GM21390 (cell line): ENCODE measurements at regions not wholly inside any gene's neighbourhood (a gene's known extent, or its start where the extent isn't known, plus 50 kb on each side); places are given as distances from the start of the nearest gene placed in this dataset.

Experiments
- ATAC-seq: cut with Tn5 transposase; IDR thresholded peaks from one replicate; pipeline ENCODE4 v1.9.1; 2021; ENCODE audit not compliant: unreplicated experiment

DNA sequence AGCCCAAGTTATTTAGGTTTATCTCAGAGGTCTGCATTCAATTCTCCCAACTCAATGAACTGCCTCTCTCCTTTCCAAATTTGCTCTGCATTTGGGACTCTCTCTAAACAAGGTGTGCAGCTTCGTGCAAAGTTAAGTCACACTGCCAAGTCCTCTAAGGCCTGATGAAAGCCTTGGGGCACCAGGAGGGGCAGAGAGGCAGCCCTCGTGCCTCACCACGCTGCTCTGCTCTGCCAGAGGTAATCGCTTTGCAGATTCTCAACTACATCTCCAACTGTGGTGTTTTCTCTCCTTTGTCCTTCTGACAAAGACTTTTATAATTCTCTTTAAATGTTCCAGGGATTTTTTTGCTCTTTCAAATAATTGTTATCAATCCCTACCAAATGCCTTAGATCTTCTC, 283.0 kb downstream of the MEIS1 start:
- no peak for ATAC-seq

GRCh38 chr2:66721776-66722175, 286.9 kb downstream of the MEIS1 start:
- no peak for ATAC-seq

GRCh38 chr2:66724241-66724640, 289.3 kb downstream of the MEIS1 start:
- no peak for ATAC-seq

DNA sequence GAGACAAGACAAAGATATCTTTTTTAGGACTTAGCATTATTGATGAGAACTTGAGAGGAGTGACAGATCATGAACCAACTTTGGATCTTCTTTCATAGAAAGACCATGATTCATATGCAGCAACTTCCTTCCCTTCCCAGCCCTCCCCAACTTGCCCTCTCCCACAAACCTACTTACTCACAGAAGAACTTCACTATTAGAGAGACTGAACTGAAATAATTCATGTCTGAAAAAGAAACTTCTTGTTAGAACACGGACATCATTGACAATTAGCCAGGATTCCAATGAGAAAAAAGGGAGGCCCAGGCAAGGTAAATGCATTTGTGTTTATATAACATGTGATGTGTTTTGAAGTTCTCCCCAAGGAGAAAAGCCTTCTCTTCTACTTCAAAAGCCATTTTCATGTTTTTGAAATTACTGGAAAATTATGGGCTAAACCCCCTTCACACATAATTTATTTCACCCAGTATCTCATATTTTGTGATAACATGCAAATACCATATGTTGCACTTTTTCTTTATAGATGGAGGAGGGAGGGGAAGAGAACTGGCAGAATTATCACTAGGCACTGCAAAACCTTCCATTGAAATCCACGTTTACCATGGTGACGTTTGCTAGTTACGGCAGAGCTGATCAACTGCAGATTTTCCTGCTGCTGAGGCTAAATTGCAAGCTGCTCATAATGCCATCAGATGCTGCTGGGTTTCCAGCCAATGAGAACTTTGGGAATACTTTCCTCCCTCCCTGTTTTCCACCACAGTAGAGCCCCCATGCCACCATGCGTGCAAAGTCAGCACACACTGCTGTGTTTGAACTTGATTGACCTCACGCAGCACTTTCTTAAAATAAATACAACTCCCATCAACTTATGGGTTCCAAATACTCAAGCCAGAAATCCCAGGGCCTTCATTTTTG, 294.7 kb downstream of the MEIS1 start:
- ATAC-seq: no peak

GRCh38 chr2:66730441-66730840, 295.5 kb downstream of the MEIS1 start:
- ATAC-seq: no peak

GRCh38 chr2:66733364-66733999, 298.6 kb downstream of the MEIS1 start:
- no peak for ATAC-seq

DNA sequence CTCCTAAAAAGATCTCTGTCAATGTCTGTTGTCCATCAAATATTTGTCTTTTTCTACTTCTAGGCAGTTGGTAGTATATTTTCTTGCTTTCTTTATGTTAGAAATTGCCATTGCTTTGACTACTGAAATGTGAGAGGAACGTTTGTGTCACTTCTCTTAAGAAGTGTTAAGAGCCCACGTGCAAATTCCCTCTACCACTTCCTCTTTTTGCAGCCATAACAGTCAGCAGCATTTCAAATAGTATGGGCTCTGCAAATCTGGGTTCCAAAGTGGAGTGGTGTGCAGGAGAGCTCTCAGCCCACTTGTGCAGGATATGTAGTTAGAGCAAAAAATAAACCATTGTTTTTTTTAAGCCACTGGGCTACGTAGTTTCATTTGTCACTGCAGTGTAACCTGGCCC, 314.0 kb downstream of the MEIS1 start:
- ATAC-seq: peak; percentile 78

DNA sequence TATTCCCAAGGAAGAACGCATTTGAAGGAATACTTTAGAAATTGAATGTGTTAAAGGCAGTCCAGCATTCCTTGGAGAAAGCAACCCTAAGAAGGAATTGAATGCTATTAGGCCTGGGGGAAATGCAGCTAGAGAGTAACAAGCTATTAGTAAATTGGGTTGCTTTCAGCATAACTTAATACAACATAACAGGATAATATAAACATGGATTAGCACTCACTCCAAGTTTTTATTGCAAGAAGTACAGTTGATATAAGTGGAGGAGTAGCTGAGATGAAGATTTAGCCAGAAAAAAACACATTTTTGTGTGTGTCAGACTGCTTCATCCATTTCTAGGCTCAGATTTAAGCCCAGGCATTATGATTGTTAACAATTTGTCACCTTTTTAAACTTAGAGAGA, 314.6 kb downstream of the MEIS1 start:
- ATAC-seq: no peak

DNA sequence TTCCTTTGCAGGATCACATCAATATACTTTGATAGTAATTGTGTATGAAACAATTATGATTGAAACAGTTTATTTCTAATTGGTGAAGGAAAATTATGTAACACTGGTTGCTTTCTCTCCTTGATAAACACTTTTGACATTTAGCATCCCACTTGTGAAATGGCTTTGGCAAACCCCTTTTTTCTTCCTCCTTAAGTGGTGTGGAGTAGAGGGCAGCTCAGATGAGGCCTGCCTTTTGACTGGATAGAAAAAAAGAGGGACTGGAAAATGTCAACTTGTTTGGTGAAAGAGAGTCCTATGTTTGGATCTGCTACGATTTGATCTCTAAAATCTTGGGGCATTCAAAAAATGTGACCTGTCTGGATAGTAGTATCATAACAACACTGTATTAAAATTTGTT, 318.3 kb downstream of the MEIS1 start:
- ATAC-seq: no peak

DNA sequence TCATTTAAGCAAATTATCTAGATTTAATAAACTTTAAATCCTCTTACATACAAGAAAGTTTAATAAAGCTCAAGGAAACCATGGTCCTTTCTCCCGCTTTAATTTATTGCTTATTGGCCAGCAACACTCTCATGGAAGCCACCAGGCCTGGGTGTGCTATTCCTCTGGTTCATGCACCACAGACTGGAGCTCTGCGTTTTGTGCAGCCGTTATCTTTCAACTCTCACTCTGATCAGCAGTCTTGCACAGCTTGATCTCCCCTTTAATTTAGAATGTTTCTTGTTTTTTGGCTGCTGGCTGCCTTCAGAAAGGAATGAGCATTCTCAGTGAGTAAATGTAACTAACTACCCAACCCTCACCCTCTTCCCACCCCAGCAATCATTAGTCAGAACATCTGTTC, 318.7 kb downstream of the MEIS1 start:
- no peak for ATAC-seq

- ATAC-seq: no peak
Measured at GRCh38 chr2:66755974-66756373, 321.0 kb downstream of the MEIS1 start.

GRCh38 chr2:66761826-66762225, 326.9 kb downstream of the MEIS1 start:
- no peak for ATAC-seq

DNA sequence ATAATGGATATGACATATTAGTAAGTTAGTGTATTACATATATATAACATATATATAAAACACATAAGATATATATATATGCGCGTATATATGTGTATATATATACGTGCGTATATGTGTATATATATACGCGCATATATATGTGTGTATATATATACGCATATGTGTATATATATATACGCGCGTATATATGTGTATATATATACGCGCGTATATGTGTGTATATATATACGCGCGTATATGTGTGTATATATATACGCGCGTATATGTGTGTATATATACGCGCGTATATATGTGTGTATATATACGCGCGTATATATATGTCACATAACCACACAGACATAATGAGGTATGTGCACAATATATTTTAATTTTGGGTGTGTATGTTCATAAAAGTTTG, 327.8 kb downstream of the MEIS1 start:
- ATAC-seq: no peak

GRCh38 chr2:66766582-66766981, 331.7 kb downstream of the MEIS1 start:
- no peak for ATAC-seq

DNA sequence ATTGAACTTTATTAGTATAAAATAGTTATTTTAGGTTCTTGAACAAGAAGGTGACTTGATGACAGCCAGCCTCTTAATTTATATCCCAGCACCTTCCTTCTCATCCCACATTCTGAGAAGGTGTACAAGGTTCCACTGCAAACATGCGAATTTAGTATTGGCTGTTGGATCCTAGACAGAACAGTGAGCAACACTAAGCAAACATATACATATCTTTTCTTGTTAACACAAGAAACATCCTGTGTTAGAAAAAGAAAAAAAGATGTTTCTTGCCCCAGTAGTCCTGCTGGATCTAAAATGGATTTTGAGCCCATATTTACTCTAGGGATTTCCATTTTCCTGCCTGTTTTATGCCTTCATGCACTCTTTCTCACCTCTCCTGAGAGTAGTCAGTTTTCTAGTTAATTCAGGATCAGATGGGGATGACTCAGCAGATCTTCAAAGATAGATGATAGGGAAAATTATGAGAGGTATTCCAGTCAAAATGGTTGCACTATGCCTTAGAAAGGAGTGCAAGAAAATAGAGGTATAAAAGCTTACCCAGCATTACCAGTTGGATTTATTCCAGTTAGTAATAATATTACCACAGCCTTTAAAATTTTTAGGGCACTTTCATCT, 336.5 kb downstream of the MEIS1 start:
- ATAC-seq: no peak

DNA sequence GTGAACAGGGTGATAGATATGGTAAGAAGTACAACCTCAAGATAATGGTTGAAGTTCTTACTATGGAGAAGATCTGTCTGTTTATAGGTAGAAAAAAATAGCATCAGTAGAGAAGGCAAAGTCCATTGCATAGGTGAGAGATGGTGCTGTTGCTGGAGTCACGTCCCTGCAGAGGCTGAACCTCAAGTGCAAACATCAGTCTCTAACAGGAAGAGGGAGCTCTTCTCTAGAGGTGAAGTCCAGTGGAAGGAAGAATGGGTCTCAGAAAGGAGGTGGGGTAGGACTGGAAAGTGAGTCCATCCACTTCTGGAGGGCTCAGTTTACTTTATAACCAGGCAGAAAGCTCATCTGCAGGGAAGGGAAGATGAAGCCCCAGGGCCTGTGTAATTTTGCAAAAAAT, 337.7 kb downstream of the MEIS1 start:
- no peak for ATAC-seq

- ATAC-seq: no peak
Measured at GRCh38 chr2:66775730-66776422, 341.0 kb downstream of the MEIS1 start.

DNA sequence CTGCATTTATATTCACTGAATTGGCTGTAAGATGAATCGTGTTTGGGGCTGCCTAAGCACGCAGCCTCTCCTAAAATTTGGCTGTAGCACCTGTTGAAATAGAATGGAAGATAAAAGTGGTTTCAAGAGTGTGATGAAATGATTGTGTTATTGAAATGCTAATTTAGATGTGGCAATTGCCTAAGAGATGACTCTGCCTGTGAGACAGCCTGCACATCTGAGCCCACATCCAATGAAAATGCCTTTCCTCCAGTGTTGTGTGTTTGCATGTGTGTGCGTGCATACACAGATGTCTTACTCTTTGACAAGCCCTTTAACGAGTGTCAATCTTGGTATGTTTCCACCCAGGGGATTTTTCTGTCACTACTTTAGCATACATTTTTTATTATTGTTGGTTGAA, 346.9 kb downstream of the MEIS1 start:
- ATAC-seq: no peak

DNA sequence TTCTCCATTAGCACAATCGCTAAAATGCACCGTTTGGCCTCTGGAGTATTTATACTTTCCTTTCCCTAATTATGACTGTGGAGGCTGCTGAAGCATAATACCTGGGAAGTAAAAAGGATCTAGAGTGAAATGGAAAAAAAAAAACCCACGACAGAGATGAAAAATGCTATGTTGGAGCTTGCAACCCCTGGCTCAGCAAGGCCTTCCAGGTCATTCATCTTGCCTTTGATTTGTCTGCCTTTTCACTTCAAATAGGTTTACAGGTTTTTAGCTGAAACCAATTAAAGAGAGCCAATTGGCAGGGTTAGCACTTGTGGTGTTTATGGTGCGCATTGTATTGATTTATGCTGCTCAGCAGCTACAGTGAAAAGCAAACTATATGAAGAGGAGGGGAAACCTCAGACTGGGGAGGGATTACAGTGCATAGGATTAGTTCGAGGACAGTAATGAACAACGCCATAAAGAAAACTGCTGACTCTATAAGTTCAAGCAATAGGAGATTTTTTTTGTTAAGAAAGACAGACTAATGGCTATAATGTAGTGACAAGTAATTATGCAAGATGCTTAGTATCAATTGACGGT, 347.9 kb downstream of the MEIS1 start:
- no peak for ATAC-seq

DNA sequence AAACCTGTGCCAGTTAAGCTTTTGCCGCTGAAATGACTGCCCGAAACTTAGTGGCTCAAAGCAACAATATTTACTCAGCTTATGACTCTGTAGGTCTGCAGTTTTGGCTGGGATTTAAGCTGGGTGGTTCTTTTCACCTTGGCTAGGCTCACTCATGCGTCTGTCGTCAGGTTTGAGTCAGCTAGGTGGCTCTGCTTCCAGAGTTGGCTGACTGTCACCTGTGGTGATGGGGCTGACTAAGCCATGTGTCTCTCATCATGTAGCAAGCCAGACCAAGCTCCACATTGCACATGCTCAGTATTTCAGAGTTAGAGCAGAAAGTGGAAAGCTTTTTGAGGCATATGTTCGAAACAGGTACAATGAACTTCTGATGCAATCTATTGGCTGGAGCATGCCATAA, 354.8 kb downstream of the MEIS1 start:
- ATAC-seq: no peak

- no peak for ATAC-seq
Measured at GRCh38 chr2:66790651-66791181, 355.8 kb downstream of the MEIS1 start.
